GM13977 (cell line): ENCODE measurements at regions not wholly inside any gene's neighbourhood (a gene's known extent, or its start where the extent isn't known, plus 50 kb on each side); places are given as distances from the start of the nearest gene placed in this dataset.

Experiments used
- DNase-seq: peaks from one replicate; pipeline ENCODE4 v3.0.0; 2012; ENCODE audit warnings: low spot score
- CTCF ChIP-seq: IDR thresholded peaks from 2 replicates; pipeline ENCODE4 v1.5.1; 2012; ENCODE audit warnings: mild to moderate bottlenecking, control low read depth; ENCODE audit not compliant: insufficient read depth; ENCODE audit errors: extremely low read depth, missing control alignments
- in situ Hi-C: fragments of 300-500 bp; cut with MboI; formaldehyde crosslinking; loops from one replicate; pipeline ENCODE4 v1.12.0; 2022; ENCODE audit warnings: low sequenced_read_pairs, low pct_unique_long_range_greater_than_20kb, mixed read lengths, inconsistent platforms; ENCODE audit not compliant: unreplicated experiment

- DNase-seq, result no peak
- in situ Hi-C loops, result no loop called here
- TF ChIP-seq CTCF, result no peak
Measured at GRCh38 chr5:33271606-33272005, 169.2 kb upstream of the TARS1 start.

DNA sequence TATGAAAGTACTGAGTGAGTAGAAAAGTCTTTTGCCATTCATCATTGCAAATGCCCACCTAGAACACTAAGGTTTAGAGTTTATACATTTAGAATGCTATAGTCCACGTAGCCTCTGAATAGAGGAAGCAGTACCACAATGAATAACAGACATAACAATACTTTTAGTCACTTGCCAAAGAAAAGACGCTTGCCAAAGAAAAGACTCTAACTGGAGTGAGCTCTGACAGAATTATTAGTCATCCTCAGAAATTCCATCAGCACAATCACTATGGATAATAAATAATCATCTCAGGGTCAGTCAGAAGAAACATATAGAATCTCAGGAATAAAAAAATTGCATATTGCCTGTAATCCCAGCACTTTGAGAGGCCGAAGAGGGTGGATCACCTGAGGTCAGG, 168.5 kb upstream of the TARS1 start:
- in situ Hi-C loops, result no loop called here
- no peak for DNase-seq
- no peak for TF ChIP-seq CTCF

GRCh38 chr5:33273985-33274384, 166.8 kb upstream of the TARS1 start:
- TF ChIP-seq CTCF, result no peak
- in situ Hi-C loops, result no loop called here
- no peak for DNase-seq

DNA sequence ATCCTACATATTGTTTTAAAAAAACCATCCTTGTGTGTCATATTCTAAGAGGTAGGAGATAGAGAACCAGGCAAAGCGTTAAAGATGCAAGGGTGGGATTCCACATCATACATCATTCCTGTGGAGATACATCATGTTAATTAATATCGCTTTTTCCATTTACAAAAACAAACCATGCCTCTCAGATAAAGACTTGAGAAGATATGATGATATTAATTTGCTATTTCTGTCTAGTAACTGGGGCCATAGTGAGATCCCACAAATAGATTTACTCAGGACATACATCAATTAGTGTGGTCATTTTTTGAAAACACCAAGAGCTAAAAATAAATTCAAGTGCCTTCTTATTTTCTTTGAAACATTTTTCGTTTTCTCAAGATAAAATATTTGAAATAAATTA, 165.4 kb upstream of the TARS1 start:
- TF ChIP-seq CTCF, result no peak
- DNase-seq, result no peak
- in situ Hi-C loops, result no loop called here

DNA sequence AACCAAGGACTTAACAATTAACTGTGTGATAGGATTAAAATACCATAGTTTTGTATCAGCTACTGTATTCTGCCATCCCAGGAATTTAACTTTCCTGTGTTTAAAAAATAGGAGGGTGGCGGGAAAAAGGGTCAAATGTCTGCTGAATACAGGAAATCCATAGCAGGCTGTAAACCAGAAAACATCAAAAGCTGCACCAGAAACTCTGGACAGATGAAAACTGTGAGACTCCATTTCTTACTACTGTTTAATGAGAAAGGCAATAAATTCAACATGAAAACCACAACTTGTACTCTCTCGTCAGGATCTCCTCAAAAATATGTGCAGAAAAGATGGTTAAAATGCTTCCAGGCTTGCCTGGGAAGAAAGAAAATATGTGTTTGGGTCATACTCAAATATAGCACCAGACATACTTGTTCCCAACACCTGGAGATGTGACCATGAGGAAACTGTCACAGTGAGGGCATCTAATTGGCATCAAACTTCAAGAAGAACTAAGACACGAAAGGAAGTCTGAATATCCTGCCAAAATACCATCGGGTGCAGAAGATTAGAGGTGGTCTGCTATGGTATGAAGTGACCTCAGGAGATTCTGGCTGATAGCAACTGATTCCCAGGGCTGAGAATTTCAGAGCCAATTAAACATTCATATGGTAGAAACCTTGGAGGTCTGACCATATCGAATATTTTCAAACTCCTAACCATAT, 164.7 kb upstream of the TARS1 start:
- TF ChIP-seq CTCF, result no peak
- in situ Hi-C loops, result no loop called here
- DNase-seq, result no peak

GRCh38 chr5:33276628-33276950, 164.2 kb upstream of the TARS1 start:
- no peak for DNase-seq
- TF ChIP-seq CTCF, result no peak
- in situ Hi-C loops, result no loop called here
